Endodermal cell (in vitro differentiated cells): ENCODE measurements at regions not wholly inside any gene's neighbourhood (a gene's known extent, or its start where the extent isn't known, plus 50 kb on each side); places are given as distances from the start of the nearest gene placed in this dataset.
A peak's percentile ranks its signal among the peaks of the same experiment; 100 is the strongest.

Source experiments
- DNase-seq: peaks from one replicate; pipeline ENCODE4 v3.0.0-alpha.2; 2017
- H3K27ac ChIP-seq: 2 replicates; pipeline ENCODE4 v1.5.1; 2013; ENCODE audit warnings: mild to moderate bottlenecking, low read depth, low read length, moderate library complexity
- H3K27me3 ChIP-seq: 2 replicates; pipeline ENCODE4 v1.6.1; 2013; ENCODE audit warnings: mild to moderate bottlenecking, low read length, moderate library complexity; ENCODE audit not compliant: insufficient read depth, control insufficient read depth, poor library complexity, severe bottlenecking
- H3K36me3 ChIP-seq: 2 replicates; pipeline ENCODE4 v1.7.0; 2013; ENCODE audit warnings: mild to moderate bottlenecking, low read length, moderate library complexity; ENCODE audit not compliant: control insufficient read depth, insufficient read depth
- H3K4me1 ChIP-seq: one replicate; pipeline ENCODE4 v1.7.0; 2013; ENCODE audit warnings: low read length; ENCODE audit not compliant: control insufficient read depth, insufficient read depth
- H3K4me3 ChIP-seq: 2 replicates; pipeline ENCODE4 v1.5.1; 2013; ENCODE audit warnings: mild to moderate bottlenecking, low read length, moderate library complexity
- H3K9ac ChIP-seq: 2 replicates; pipeline ENCODE4 v1.6.1; 2013; ENCODE audit warnings: mild to moderate bottlenecking, low read length, moderate library complexity; ENCODE audit not compliant: poor library complexity, severe bottlenecking; ENCODE audit errors: extremely low read depth
- H3K9me3 ChIP-seq: 2 replicates; pipeline ENCODE4 v1.6.1; 2013; ENCODE audit warnings: mild to moderate bottlenecking, low read length, moderate library complexity; ENCODE audit not compliant: control insufficient read depth
- H3K27ac Mint-ChIP-seq: 2 replicates; pipeline ENCODE4 v1.8.0; 2020; ENCODE audit warnings: mixed read lengths
- H3K27me3 Mint-ChIP-seq: 2 replicates; pipeline ENCODE4 v1.8.0; 2021; ENCODE audit warnings: mild to moderate bottlenecking, mixed read lengths; ENCODE audit not compliant: insufficient read depth
- H3K36me3 Mint-ChIP-seq: 2 replicates; pipeline ENCODE4 v1.8.0; 2020; ENCODE audit warnings: low read depth, mixed read lengths
- H3K4me1 Mint-ChIP-seq: 2 replicates; pipeline ENCODE4 v1.8.0; 2020; ENCODE audit warnings: mixed read lengths
- H3K4me3 Mint-ChIP-seq: 2 replicates; pipeline ENCODE4 v1.8.0; 2020; ENCODE audit warnings: mild to moderate bottlenecking, moderate library complexity, mixed read lengths
- H3K9me3 Mint-ChIP-seq: 2 replicates; pipeline ENCODE4 v1.8.0; 2020; ENCODE audit warnings: mild to moderate bottlenecking, mixed read lengths
- WGBS, 2 experiments: methylation state at CpG; one replicate each; pipeline versions ENCODE4 v1.1.5 to v1.1.7; 2013; ENCODE audit warnings: missing lambda C conversion rate in 2 of 2, mixed read lengths in 1 of 2; ENCODE audit not compliant: insufficient coverage in 1 of 2, insufficient read length in 1 of 2; 5-methylcytosine and 5-hydroxymethylcytosine counted together
- TF ChIP-seq, protein P1 (sequence below): fragments of 200-600 bp; sonication (generic); conservative IDR thresholded peaks from 2 replicates; pipeline ENCODE4 v1.5.0; 2021; ENCODE audit warnings: antibody characterized with exemption, mild to moderate bottlenecking

GRCh38 chr1:214117780-214118179, 130.0 kb downstream of the PROX1 start:
- DNase-seq = no peak
- H3K9me3 Mint-ChIP-seq = peaks cover 18% of the 10 kb centered on the region
- peaks cover 9% of the 10 kb centered on the region for H3K4me1 Mint-ChIP-seq
- Histone ChIP-seq H3K36me3 (no peaks in the 10 kb centered on the region), H3K27ac (no peak overlapping the region), H3K4me3 (peak overlapping the region; percentile 57), H3K9me3 (peaks cover 30% of the 10 kb centered on the region), H3K27me3 (no peaks in the 10 kb centered on the region), H3K9ac (no peak overlapping the region), H3K4me1 (no peaks in the 10 kb centered on the region)
- no peaks in the 10 kb centered on the region for H3K36me3 Mint-ChIP-seq
- TF ChIP-seq, protein P1, sequence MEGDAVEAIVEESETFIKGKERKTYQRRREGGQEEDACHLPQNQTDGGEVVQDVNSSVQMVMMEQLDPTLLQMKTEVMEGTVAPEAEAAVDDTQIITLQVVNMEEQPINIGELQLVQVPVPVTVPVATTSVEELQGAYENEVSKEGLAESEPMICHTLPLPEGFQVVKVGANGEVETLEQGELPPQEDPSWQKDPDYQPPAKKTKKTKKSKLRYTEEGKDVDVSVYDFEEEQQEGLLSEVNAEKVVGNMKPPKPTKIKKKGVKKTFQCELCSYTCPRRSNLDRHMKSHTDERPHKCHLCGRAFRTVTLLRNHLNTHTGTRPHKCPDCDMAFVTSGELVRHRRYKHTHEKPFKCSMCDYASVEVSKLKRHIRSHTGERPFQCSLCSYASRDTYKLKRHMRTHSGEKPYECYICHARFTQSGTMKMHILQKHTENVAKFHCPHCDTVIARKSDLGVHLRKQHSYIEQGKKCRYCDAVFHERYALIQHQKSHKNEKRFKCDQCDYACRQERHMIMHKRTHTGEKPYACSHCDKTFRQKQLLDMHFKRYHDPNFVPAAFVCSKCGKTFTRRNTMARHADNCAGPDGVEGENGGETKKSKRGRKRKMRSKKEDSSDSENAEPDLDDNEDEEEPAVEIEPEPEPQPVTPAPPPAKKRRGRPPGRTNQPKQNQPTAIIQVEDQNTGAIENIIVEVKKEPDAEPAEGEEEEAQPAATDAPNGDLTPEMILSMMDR = no peak
- no peak overlapping the region for H3K27ac Mint-ChIP-seq
- peaks cover 30% of the 10 kb centered on the region for H3K27me3 Mint-ChIP-seq
- H3K4me3 Mint-ChIP-seq = no peak overlapping the region
- WGBS, 2 experiments = 90 to 92% methylated on average over 2 of the region's 2 CpGs

DNA sequence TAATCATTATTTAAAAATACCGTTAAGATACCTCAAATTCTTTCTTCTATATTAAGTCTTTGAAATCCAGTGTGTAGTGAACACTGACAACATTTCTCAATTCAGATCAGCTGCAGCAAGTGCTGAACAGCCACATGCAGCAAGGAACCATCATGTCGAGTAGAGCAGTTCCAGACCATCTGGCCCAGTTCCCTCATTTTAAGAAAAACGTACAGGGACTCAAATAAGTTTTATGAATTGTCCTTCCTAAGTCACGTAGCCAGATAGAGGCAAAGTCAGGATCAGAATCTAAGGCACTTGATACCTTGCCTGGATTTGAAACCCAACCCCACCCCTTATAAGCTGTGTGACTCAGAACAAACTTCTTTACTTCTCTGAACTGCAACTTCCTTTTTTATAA, 132.4 kb downstream of the PROX1 start:
- H3K36me3 Mint-ChIP-seq = no peaks in the 10 kb centered on the region

DNA sequence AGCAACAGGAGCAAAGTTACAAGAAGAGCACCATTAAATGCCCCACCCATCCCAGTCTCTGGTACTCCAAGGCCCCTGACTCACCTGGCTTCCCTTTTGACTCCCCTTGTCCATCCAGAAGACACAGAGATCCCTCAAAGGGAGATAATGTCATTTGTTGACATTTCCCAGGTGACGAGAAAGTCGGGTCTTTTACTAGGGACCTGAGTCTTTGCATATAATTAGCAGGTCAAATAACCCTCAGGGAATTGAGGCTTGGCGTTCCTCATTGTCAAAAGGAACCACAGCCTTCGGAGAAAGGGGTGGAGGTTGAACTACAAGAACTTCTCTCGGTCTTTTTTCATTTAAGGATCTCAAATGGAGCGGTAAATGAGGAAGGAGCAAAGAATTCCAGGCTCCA, 133.2 kb downstream of the PROX1 start:
- WGBS, 2 experiments = 70% methylated on average over 6 of the region's 6 CpGs
- no peaks in the 10 kb centered on the region for H3K36me3 ChIP-seq
- no peak overlapping the region for H3K4me3 Mint-ChIP-seq
- H3K9me3 Mint-ChIP-seq = peaks cover 18% of the 10 kb centered on the region
- H3K27me3 ChIP-seq = no peaks in the 10 kb centered on the region
- no peak overlapping the region for H3K27ac ChIP-seq
- no peak overlapping the region for H3K9ac ChIP-seq
- TF ChIP-seq, protein P1 = no peak
- H3K27me3 Mint-ChIP-seq = peaks cover 19% of the 10 kb centered on the region
- peaks cover 30% of the 10 kb centered on the region for H3K9me3 ChIP-seq
- H3K4me1 Mint-ChIP-seq = peaks cover 35% of the 10 kb centered on the region
- H3K4me3 ChIP-seq = no peak overlapping the region
- no peaks in the 10 kb centered on the region for H3K36me3 Mint-ChIP-seq
- H3K27ac Mint-ChIP-seq = no peak overlapping the region
- peaks cover 7% of the 10 kb centered on the region for H3K4me1 ChIP-seq
- no peak for DNase-seq

More for the DNA sequence above, 132.4 kb downstream of the PROX1 start:
- peaks cover 29% of the 10 kb centered on the region for H3K4me1 Mint-ChIP-seq
- no peak overlapping the region for H3K4me3 Mint-ChIP-seq
- Histone ChIP-seq H3K9ac (no peak overlapping the region), H3K36me3 (no peaks in the 10 kb centered on the region), H3K4me3 (no peak overlapping the region), H3K27ac (no peak overlapping the region), H3K27me3 (no peaks in the 10 kb centered on the region), H3K9me3 (peaks cover 30% of the 10 kb centered on the region), H3K4me1 (peaks cover 6% of the 10 kb centered on the region)
- no peak for DNase-seq
- TF ChIP-seq, protein P1 = no peak
- 91 to 96% methylated on average over 3 to 4 of the region's 4 CpGs for WGBS, 2 experiments
- H3K27ac Mint-ChIP-seq = no peak overlapping the region
- peaks cover 18% of the 10 kb centered on the region for H3K9me3 Mint-ChIP-seq
- H3K27me3 Mint-ChIP-seq = peaks cover 22% of the 10 kb centered on the region
